Suprapubic skin (tissue), 4 donors: ENCODE measurements at regions not wholly inside any gene's neighbourhood (a gene's known extent, or its start where the extent isn't known, plus 50 kb on each side); places are given as distances from the start of the nearest gene placed in this dataset.

ENCODE experiments used
- POLR2A ChIP-seq, 2 donors: fragments of 450-650 bp; IDR thresholded peaks; one replicate each; pipeline ENCODE4 v1.6.1; 2017; ENCODE audit warnings: antibody characterized with exemption in 2 of 2, mild to moderate bottlenecking in 2 of 2, moderate library complexity in 2 of 2
- POLR2AphosphoS5 ChIP-seq, 3 donors: sonication (generic); formaldehyde crosslinking; IDR thresholded peaks; one replicate each; pipeline ENCODE4 v1.6.1; 2017; ENCODE audit warnings: antibody characterized with exemption in 3 of 3
- TF ChIP-seq, protein P1 (sequence below), 2 donors: fragments of 200-600 bp in 1 of 2; fragments of 450-650 bp in 1 of 2; sonication (generic) in 1 of 2; IDR thresholded peaks; one replicate each; pipeline ENCODE4 v1.5.1; 2016 to 2019; ENCODE audit warnings: antibody characterized with exemption in 2 of 2, mild to moderate bottlenecking in 1 of 2, moderate library complexity in 1 of 2

DNA sequence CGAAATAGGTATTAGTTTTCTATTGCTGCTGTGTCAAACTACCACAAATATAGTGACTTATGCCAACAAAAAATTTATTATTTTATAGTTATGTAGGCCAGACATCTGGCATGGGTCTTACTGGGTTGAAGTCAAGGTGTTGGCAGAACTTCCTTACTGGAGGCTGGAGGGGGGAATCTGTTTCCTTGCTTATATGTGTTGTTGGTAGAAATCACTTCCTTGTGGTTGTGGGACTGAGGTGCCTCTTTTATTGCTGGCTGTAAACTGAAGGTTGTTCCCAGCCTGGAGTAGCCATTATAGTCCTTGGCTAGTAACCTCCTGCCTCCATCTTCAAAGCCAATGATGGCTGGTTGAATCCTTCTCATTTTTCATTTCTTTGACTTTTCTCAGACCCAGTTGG lies 439.8 kb upstream of the EEF2KMT start:
- TF ChIP-seq, protein P1, sequence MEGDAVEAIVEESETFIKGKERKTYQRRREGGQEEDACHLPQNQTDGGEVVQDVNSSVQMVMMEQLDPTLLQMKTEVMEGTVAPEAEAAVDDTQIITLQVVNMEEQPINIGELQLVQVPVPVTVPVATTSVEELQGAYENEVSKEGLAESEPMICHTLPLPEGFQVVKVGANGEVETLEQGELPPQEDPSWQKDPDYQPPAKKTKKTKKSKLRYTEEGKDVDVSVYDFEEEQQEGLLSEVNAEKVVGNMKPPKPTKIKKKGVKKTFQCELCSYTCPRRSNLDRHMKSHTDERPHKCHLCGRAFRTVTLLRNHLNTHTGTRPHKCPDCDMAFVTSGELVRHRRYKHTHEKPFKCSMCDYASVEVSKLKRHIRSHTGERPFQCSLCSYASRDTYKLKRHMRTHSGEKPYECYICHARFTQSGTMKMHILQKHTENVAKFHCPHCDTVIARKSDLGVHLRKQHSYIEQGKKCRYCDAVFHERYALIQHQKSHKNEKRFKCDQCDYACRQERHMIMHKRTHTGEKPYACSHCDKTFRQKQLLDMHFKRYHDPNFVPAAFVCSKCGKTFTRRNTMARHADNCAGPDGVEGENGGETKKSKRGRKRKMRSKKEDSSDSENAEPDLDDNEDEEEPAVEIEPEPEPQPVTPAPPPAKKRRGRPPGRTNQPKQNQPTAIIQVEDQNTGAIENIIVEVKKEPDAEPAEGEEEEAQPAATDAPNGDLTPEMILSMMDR (IDR thresholded peaks at IDR 0.05), result no peak
- TF ChIP-seq POLR2A (IDR thresholded peaks at IDR 0.05) (no peak), POLR2AphosphoS5 (IDR thresholded peaks at IDR 0.05) (no peak)
